Transverse colon (tissue), 4 donors: ENCODE measurements at regions not wholly inside any gene's neighbourhood (a gene's known extent, or its start where the extent isn't known, plus 50 kb on each side); places are given as distances from the start of the nearest gene placed in this dataset.

Experiments used
- DNase-seq: peaks from one replicate; pipeline ENCODE4 v3.0.0-alpha.2; 2019
- H3K27ac ChIP-seq, 4 donors: fragments of 200-600 bp; sonication (generic); 2 replicates each; pipeline ENCODE4 v1.5.1; 2016 to 2018; ENCODE audit warnings: inconsistent platforms in 4 of 4
- H3K27me3 ChIP-seq: fragments of 200-600 bp; sonication (generic); 2 replicates; pipeline ENCODE4 v1.5.1; 2017; ENCODE audit warnings: inconsistent platforms
- H3K36me3 ChIP-seq, 4 donors: fragments of 200-600 bp; sonication (generic); 2 replicates each; pipeline ENCODE4 v1.5.1; 2017 to 2019; ENCODE audit warnings: inconsistent platforms in 4 of 4
- H3K4me1 ChIP-seq, 4 donors: fragments of 200-600 bp; sonication (generic); 2 replicates each; pipeline ENCODE4 v1.5.1; 2017 to 2020; ENCODE audit warnings: inconsistent platforms in 4 of 4
- H3K4me3 ChIP-seq, 4 donors: fragments of 200-600 bp; sonication (generic); 1 replicate in 1 of 4; 2 replicates in 3 of 4; pipeline versions ENCODE4 v1.5.1 to v1.6.1; 2017 to 2019; ENCODE audit warnings: inconsistent platforms in 4 of 4
- H3K9me3 ChIP-seq, 2 donors: fragments of 200-600 bp; sonication (generic); 2 replicates each; pipeline ENCODE4 v1.5.1; 2017 to 2019; ENCODE audit warnings: inconsistent platforms in 2 of 2
- EP300 ChIP-seq: sonication (generic); formaldehyde crosslinking; IDR thresholded peaks from one replicate; pipeline ENCODE4 v1.6.1; 2017; ENCODE audit warnings: antibody characterized with exemption, low read depth
- POLR2A ChIP-seq: fragments of 450-650 bp; IDR thresholded peaks from one replicate; pipeline ENCODE4 v1.6.1; 2016; ENCODE audit warnings: antibody characterized with exemption, mild to moderate bottlenecking, moderate library complexity
- POLR2AphosphoS5 ChIP-seq, 3 donors: sonication (generic); formaldehyde crosslinking; IDR thresholded peaks; one replicate each; pipeline ENCODE4 v1.6.1; 2016; ENCODE audit warnings: antibody characterized with exemption in 3 of 3
- WGBS, 2 donors: methylation state at CpG; one replicate each; pipeline ENCODE4 v1.1.5; 2018; ENCODE audit warnings: low coverage in 1 of 2; 5-methylcytosine and 5-hydroxymethylcytosine counted together
- in situ Hi-C, 4 donors: fragments of 200-750 bp; cut with MboI; loops; one replicate each; pipeline versions ENCODE4 v1.15.0 to v1.15.1; 2017; ENCODE audit warnings: low sequenced_read_pairs in 3 of 4, low pct_ligation_motif_present in 1 of 4, low pct_unique_long_range_greater_than_20kb in 1 of 4
- intact Hi-C: fragments of 100-400 bp; cut with DNase I; formaldehyde crosslinking; loops from one replicate; pipeline ENCODE4 v1.15.1; 2023; ENCODE audit warnings: low total_unique reads
- TF ChIP-seq, protein P1 (sequence below), 5 experiments: fragments of 200-600 bp in 3 of 5; fragments of 450-650 bp in 2 of 5; sonication (generic) in 3 of 5; IDR thresholded peaks; 1 replicate in 2 of 5; 2 replicates in 3 of 5; pipeline ENCODE4 v1.5.1; 2016 to 2017; ENCODE audit warnings: antibody characterized with exemption in 5 of 5, inconsistent platforms in 3 of 5, mild to moderate bottlenecking in 2 of 5, moderate library complexity in 1 of 5

DNA sequence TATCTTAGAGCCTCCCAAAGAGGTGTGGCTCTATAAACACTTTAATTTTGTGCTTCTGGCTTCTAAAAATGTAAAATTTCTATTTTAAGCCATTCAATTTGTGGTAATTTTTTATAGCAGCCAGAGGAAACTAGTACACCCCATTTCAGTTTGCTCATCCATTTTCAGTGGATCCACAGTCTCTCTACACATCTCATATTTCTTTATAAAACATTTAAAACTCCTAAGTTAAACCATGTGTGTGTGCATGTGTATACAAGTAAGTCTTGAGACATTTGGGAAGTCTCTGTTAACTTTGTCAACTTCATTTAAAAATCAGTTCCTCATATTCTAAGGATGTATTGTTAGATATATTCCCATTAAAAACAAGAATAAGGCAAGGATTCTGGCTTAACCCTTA is 273.2 kb downstream of the IL15 start:
- no peaks in the 10 kb centered on the region for H3K9me3 ChIP-seq
- DNase-seq = no peak
- H3K36me3 ChIP-seq = no peaks in the 10 kb centered on the region
- intact Hi-C loops = no loop called here
- no peaks in the 10 kb centered on the region for H3K27me3 ChIP-seq
- H3K4me3 ChIP-seq = no peak overlapping the region
- TF ChIP-seq, protein P1, sequence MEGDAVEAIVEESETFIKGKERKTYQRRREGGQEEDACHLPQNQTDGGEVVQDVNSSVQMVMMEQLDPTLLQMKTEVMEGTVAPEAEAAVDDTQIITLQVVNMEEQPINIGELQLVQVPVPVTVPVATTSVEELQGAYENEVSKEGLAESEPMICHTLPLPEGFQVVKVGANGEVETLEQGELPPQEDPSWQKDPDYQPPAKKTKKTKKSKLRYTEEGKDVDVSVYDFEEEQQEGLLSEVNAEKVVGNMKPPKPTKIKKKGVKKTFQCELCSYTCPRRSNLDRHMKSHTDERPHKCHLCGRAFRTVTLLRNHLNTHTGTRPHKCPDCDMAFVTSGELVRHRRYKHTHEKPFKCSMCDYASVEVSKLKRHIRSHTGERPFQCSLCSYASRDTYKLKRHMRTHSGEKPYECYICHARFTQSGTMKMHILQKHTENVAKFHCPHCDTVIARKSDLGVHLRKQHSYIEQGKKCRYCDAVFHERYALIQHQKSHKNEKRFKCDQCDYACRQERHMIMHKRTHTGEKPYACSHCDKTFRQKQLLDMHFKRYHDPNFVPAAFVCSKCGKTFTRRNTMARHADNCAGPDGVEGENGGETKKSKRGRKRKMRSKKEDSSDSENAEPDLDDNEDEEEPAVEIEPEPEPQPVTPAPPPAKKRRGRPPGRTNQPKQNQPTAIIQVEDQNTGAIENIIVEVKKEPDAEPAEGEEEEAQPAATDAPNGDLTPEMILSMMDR (IDR thresholded peaks at IDR 0.05) = no peak
- TF ChIP-seq POLR2A (no peak), POLR2AphosphoS5 (IDR thresholded peaks at IDR 0.05) (no peak), EP300 (no peak)
- no peak overlapping the region for H3K27ac ChIP-seq
- H3K4me1 ChIP-seq = no peaks in the 10 kb centered on the region
- in situ Hi-C loops = no loop called here

GRCh38 chr4:141912831-141913230 is 276.4 kb downstream of the IL15 start:
- H3K9me3 ChIP-seq = no peaks in the 10 kb centered on the region
- in situ Hi-C loops (no loop called here), intact Hi-C loops (no loop called here)
- WGBS, 2 donors = 21 to 30% methylated on average over 4 of the region's 4 CpGs
- H3K27ac ChIP-seq = no peak overlapping the region
- H3K4me1 ChIP-seq = no peaks in the 10 kb centered on the region
- DNase-seq = peak; percentile 8
- H3K36me3 ChIP-seq = no peaks in the 10 kb centered on the region
- no peaks in the 10 kb centered on the region for H3K27me3 ChIP-seq
- H3K4me3 ChIP-seq = no peak overlapping the region
- TF ChIP-seq POLR2A = no peak
- no peak for TF ChIP-seq POLR2AphosphoS5 (IDR thresholded peaks at IDR 0.05)
- TF ChIP-seq, protein P1 (IDR thresholded peaks at IDR 0.05) = no peak
- no peak for TF ChIP-seq EP300

DNA sequence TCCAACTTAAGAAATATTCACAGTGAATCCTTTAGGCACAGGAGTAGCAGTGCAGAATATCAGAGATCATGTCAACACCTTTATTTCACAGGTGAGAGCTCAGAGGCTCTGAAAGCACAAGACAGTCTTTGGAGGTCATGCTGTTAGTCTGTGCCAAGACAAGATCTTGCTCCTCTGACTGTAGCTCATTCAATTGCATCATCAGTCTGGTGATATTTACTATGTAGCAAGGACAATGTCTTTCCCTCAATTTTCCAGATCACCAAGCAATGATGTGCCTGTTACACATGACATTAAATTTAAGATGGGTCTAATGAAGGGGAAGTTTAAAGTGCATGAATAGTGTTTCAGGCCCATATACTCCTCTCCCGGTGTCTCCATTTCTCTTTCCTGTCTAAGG is 277.5 kb downstream of the IL15 start:
- TF ChIP-seq EP300 = no peak
- TF ChIP-seq, protein P1 (IDR thresholded peaks at IDR 0.05) = no peak
- TF ChIP-seq POLR2A = no peak
- no peak for TF ChIP-seq POLR2AphosphoS5 (IDR thresholded peaks at IDR 0.05)
- intact Hi-C loops (no loop called here), in situ Hi-C loops (no loop called here)
- DNase-seq = no peak
- H3K27me3 ChIP-seq = no peaks in the 10 kb centered on the region
- no peak overlapping the region for H3K4me3 ChIP-seq
- H3K4me1 ChIP-seq = no peaks in the 10 kb centered on the region
- H3K36me3 ChIP-seq = no peaks in the 10 kb centered on the region
- no peaks in the 10 kb centered on the region for H3K9me3 ChIP-seq
- H3K27ac ChIP-seq = no peak overlapping the region
- 100% methylated on average over 1 of the region's 1 CpG for WGBS, 2 donors

DNA sequence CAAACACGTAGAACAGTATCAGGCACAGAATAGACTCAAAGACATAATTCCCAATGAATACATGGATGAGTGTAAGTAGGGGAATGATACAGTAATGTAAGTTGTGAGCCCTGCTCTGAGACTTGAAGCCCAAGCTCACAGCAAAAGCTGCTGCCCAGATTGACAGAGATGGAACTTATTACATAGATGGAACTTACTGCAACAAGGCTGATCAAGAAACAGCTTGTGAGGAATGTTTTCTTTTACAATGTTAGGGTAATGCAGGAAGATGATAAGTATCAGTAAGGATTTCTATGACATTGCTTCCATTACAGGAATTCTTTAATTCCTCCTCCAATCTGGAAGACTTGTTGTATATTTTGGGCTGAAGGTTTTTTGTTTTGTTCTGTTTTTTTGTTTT is 278.4 kb downstream of the IL15 start:
- TF ChIP-seq, protein P1 (IDR thresholded peaks at IDR 0.05) = no peak
- TF ChIP-seq POLR2AphosphoS5 (IDR thresholded peaks at IDR 0.05) = no peak
- no peak for TF ChIP-seq POLR2A
- no peak for TF ChIP-seq EP300
- Histone ChIP-seq H3K4me3 (no peak overlapping the region), H3K36me3 (no peaks in the 10 kb centered on the region), H3K27ac (no peak overlapping the region), H3K4me1 (no peaks in the 10 kb centered on the region), H3K9me3 (no peaks in the 10 kb centered on the region), H3K27me3 (no peaks in the 10 kb centered on the region)
- in situ Hi-C loops = no loop called here
- no peak for DNase-seq
- intact Hi-C loops = no loop called here
- 57 to 64% methylated on average over 1 of the region's 1 CpG for WGBS, 2 donors
